PC-3 (cell line): ENCODE measurements at regions not wholly inside any gene's neighbourhood (a gene's known extent, or its start where the extent isn't known, plus 50 kb on each side); places are given as distances from the start of the nearest gene placed in this dataset.

ENCODE experiments used
- EZH2 ChIP-seq: fragments of 300-600 bp; sonication (generic); IDR thresholded peaks from one replicate; pipeline ENCODE4 v1.6.1; 2017; ENCODE audit warnings: antibody characterized with exemption, mild to moderate bottlenecking, low read length; ENCODE audit not compliant: unreplicated experiment
- EZH2phosphoT487 ChIP-seq: fragments of 300-600 bp; sonication (generic); IDR thresholded peaks from 2 replicates; pipeline ENCODE4 v1.6.1; 2018; ENCODE audit warnings: mild to moderate bottlenecking, antibody characterized with exemption, low read length, borderline replicate concordance
- TF ChIP-seq, protein P1 (sequence below): fragments of 300-600 bp; sonication (generic); conservative IDR thresholded peaks from 2 replicates; pipeline ENCODE4 v1.5.1; 2017; ENCODE audit warnings: antibody characterized with exemption, low read depth, mild to moderate bottlenecking, low read length

DNA sequence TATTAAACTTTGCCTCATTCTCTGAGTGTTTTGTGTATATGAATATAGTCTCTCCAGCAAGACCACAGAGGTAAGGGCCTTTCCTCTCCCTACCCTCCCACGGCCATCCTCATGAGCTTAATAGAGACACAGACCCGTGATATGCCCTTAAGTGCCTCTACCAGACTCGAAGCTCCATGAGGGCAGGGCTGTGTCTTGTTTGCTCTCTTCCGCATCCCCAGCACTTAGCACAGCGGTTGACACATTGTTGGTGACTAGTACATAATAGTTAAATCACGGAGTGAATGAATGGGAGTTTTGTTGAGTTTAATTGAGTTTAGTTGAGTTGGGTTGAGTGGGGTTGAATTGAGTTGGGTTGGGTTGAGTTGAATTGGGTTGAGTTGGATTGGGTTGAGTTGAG, 122.3 kb downstream of the ZFP36L2 start:
- TF ChIP-seq, protein P1, sequence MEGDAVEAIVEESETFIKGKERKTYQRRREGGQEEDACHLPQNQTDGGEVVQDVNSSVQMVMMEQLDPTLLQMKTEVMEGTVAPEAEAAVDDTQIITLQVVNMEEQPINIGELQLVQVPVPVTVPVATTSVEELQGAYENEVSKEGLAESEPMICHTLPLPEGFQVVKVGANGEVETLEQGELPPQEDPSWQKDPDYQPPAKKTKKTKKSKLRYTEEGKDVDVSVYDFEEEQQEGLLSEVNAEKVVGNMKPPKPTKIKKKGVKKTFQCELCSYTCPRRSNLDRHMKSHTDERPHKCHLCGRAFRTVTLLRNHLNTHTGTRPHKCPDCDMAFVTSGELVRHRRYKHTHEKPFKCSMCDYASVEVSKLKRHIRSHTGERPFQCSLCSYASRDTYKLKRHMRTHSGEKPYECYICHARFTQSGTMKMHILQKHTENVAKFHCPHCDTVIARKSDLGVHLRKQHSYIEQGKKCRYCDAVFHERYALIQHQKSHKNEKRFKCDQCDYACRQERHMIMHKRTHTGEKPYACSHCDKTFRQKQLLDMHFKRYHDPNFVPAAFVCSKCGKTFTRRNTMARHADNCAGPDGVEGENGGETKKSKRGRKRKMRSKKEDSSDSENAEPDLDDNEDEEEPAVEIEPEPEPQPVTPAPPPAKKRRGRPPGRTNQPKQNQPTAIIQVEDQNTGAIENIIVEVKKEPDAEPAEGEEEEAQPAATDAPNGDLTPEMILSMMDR: no peak
- TF ChIP-seq EZH2: no peak
- TF ChIP-seq EZH2phosphoT487: no peak
